ENCODE measurements at regions not wholly inside any gene's neighbourhood (a gene's known extent, or its start where the extent isn't known, plus 50 kb on each side); places are given as distances from the start of the nearest gene placed in this dataset.

DNA sequence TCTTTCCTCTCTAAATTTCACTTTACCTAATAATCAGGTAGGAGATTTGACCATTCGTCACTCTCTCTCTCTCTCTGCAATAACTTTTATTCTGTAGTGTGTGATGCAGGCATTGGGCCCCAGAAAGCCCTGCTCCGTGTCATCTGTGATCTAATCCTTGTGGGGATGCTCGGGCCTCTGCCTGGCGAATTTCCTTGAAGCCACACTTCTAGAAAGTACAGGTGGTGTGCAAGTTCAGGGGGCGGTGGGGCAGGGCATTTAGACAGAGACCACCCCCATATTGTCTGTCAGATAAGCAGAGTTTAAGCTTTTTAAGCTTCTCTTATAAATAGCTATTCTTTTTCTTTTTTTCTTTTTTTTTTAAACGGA lies 53.4 kb upstream of the GPR12 start:
- TF ChIP-seq, protein P1, sequence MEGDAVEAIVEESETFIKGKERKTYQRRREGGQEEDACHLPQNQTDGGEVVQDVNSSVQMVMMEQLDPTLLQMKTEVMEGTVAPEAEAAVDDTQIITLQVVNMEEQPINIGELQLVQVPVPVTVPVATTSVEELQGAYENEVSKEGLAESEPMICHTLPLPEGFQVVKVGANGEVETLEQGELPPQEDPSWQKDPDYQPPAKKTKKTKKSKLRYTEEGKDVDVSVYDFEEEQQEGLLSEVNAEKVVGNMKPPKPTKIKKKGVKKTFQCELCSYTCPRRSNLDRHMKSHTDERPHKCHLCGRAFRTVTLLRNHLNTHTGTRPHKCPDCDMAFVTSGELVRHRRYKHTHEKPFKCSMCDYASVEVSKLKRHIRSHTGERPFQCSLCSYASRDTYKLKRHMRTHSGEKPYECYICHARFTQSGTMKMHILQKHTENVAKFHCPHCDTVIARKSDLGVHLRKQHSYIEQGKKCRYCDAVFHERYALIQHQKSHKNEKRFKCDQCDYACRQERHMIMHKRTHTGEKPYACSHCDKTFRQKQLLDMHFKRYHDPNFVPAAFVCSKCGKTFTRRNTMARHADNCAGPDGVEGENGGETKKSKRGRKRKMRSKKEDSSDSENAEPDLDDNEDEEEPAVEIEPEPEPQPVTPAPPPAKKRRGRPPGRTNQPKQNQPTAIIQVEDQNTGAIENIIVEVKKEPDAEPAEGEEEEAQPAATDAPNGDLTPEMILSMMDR (conservative IDR thresholded peaks at IDR 0.05): no peak
- no peak for TF ChIP-seq ZFX (IDR thresholded peaks at IDR 0.05)
